Bone marrow (tissue), 2 donors: ENCODE measurements at regions not wholly inside any gene's neighbourhood (a gene's known extent, or its start where the extent isn't known, plus 50 kb on each side); places are given as distances from the start of the nearest gene placed in this dataset.

Experiments used
- DNase-seq, 2 donors: peaks; one replicate each; lab custom pipeline; 2025; lab: John Stamatoyannopoulos, UW

DNA sequence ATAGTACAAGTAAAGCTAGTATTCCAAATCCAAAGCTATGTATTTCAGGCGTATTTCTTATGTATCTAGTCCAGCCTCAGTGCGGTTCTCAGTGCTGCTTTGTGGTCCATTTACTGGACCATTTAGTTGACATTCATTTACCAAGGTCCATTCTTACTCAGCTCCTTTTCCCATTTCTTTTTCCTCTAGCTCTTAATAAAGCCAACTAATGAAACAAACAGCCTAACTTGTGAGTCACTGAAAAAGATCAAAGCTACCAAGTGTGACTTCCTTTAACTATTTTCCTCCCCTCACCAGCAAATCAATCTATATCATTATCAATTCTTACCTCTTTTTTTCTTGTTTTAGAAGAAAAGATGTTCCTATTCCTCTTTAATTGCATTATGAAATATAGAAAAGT lies 64.0 kb downstream of the CYB561 start:
- no peak for DNase-seq
